Left ventricle myocardium inferior (tissue), 1 donor: ENCODE measurements at regions not wholly inside any gene's neighbourhood (a gene's known extent, or its start where the extent isn't known, plus 50 kb on each side); places are given as distances from the start of the nearest gene placed in this dataset.

ENCODE experiments used
- DNase-seq: peaks from one replicate; pipeline ENCODE4 v3.0.0-alpha.2; 2020
- H3K27ac ChIP-seq: fragments of 200-600 bp; replicated peaks from 2 replicates; pipeline ENCODE4 v1.8.0; 2021
- H3K27me3 ChIP-seq: fragments of 200-600 bp; 2 replicates; pipeline ENCODE4 v1.8.0; 2021; ENCODE audit warnings: low read depth
- H3K36me3 ChIP-seq: fragments of 200-600 bp; 2 replicates; pipeline ENCODE4 v1.8.0; 2021
- H3K4me1 ChIP-seq: fragments of 200-600 bp; 2 replicates; pipeline ENCODE4 v1.8.0; 2021
- H3K4me3 ChIP-seq: fragments of 200-600 bp; 2 replicates; pipeline ENCODE4 v1.8.0; 2021; ENCODE audit warnings: mild to moderate bottlenecking, moderate library complexity
- H3K9me3 ChIP-seq: fragments of 200-600 bp; replicated peaks from 2 replicates; pipeline ENCODE4 v1.8.0; 2021
- CTCF ChIP-seq: fragments of 200-600 bp; IDR thresholded peaks from 2 replicates; pipeline ENCODE4 v1.8.0; 2021; ENCODE audit warnings: antibody characterized with exemption, mild to moderate bottlenecking, borderline replicate concordance
- intact Hi-C: fragments of 100-400 bp; cut with micrococcal nuclease; formaldehyde crosslinking; loops from one replicate; pipeline ENCODE4 v1.11.0; 2022
- donor health status: DM: no; HTN: yes; CAD: no; lungs with severe emphysema.

GRCh38 chr10:125217990-125218675 lies 57.8 kb upstream of the CTBP2 start:
- TF ChIP-seq CTCF = peak; percentile 29
- DNase-seq = no peak
- Histone ChIP-seq H3K27me3 (peaks cover 32% of the 10 kb centered on the region), H3K9me3 (peaks cover 4% of the 10 kb centered on the region), H3K27ac (no peak overlapping the region), H3K4me1 (no peaks in the 10 kb centered on the region), H3K36me3 (no peaks in the 10 kb centered on the region), H3K4me3 (no peak overlapping the region)
- intact Hi-C loops = no loop called here

GRCh38 chr10:125216861-125217260 lies 56.5 kb upstream of the CTBP2 start:
- Histone ChIP-seq H3K27me3 (peaks cover 20% of the 10 kb centered on the region), H3K4me3 (no peak overlapping the region), H3K27ac (no peak overlapping the region), H3K36me3 (no peaks in the 10 kb centered on the region), H3K9me3 (peaks cover 4% of the 10 kb centered on the region), H3K4me1 (no peaks in the 10 kb centered on the region)
- TF ChIP-seq CTCF = no peak
- intact Hi-C loops = no loop called here
- DNase-seq = no peak

- Histone ChIP-seq H3K27ac (no peak overlapping the region), H3K9me3 (peaks cover 4% of the 10 kb centered on the region), H3K36me3 (no peaks in the 10 kb centered on the region), H3K27me3 (peaks cover 15% of the 10 kb centered on the region), H3K4me3 (no peak overlapping the region), H3K4me1 (no peaks in the 10 kb centered on the region)
- DNase-seq = no peak
- intact Hi-C loops = no loop called here
- no peak for TF ChIP-seq CTCF
Observed at GRCh38 chr10:125216309-125216708, 55.9 kb upstream of the CTBP2 start.

GRCh38 chr10:125214283-125214570 lies 53.9 kb upstream of the CTBP2 start:
- no peaks in the 10 kb centered on the region for H3K4me1 ChIP-seq
- H3K4me3 ChIP-seq = no peak overlapping the region
- no peaks in the 10 kb centered on the region for H3K27me3 ChIP-seq
- intact Hi-C loops = no loop called here
- DNase-seq = no peak
- peaks cover 4% of the 10 kb centered on the region for H3K9me3 ChIP-seq
- no peak overlapping the region for H3K27ac ChIP-seq
- TF ChIP-seq CTCF = no peak
- H3K36me3 ChIP-seq = no peaks in the 10 kb centered on the region

- no peak for TF ChIP-seq CTCF
- H3K9me3 ChIP-seq = peaks cover 4% of the 10 kb centered on the region
- H3K27ac ChIP-seq = no peak overlapping the region
- no peak overlapping the region for H3K4me3 ChIP-seq
- no peaks in the 10 kb centered on the region for H3K27me3 ChIP-seq
- intact Hi-C loops = no loop called here
- H3K36me3 ChIP-seq = no peaks in the 10 kb centered on the region
- DNase-seq = no peak
- no peaks in the 10 kb centered on the region for H3K4me1 ChIP-seq
Observed at GRCh38 chr10:125213541-125214282, 53.3 kb upstream of the CTBP2 start.
